AG09319 (cell line): ENCODE measurements at regions not wholly inside any gene's neighbourhood (a gene's known extent, or its start where the extent isn't known, plus 50 kb on each side); places are given as distances from the start of the nearest gene placed in this dataset.

Experiments used
- DNase-seq: peaks from one replicate; pipeline ENCODE4 v3.0.0-alpha.2; 2010; ENCODE audit warnings: low read depth; ENCODE audit errors: extremely low read depth
- CTCF ChIP-seq: IDR thresholded peaks from 2 replicates; pipeline ENCODE4 v1.5.1; 2011; ENCODE audit warnings: low read depth, mild to moderate bottlenecking, inconsistent platforms, low read length, moderate library complexity

DNA sequence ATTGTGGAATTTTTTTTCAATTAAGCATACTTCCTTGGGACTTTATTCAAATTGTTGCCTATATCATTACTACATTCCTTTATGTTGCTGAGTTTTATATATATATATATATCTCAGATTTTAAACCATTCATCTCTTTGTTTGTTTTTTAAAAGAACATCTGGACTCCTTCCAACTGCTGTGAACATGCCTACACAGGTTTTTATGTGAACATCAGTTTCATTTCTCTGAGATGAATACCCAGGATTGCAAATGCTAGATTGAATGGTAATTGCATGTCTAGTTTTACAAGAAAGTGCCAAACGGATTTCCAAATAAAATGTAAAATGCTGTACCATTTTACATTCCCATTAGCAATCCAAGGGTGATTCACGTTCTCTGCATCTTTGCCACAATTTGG is 1289.3 kb downstream of the HACE1 start:
- no peak for TF ChIP-seq CTCF
- no peak for DNase-seq

- TF ChIP-seq CTCF: no peak
- DNase-seq: no peak
Measured at GRCh38 chr6:103554911-103555310, 1304.8 kb downstream of the HACE1 start.

DNA sequence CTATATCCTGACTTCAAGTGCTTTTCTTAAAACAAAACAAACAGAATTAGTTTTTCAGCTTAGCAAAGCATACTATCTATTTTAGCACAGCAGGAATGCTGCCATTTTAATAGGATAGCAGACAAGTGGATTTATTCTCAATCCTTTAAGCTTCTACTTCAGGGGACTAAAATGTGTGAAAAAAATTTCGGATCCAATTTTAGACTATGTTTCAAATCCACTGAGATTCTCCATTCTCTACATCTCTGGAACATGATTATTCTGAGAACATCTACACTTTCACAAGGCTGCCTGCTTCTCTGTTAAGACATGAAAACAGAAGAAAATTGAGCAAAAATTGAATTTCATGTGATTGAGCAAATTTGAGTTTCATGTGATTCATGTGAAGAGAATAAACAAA is 1321.3 kb downstream of the HACE1 start:
- TF ChIP-seq CTCF: no peak
- DNase-seq: no peak

DNA sequence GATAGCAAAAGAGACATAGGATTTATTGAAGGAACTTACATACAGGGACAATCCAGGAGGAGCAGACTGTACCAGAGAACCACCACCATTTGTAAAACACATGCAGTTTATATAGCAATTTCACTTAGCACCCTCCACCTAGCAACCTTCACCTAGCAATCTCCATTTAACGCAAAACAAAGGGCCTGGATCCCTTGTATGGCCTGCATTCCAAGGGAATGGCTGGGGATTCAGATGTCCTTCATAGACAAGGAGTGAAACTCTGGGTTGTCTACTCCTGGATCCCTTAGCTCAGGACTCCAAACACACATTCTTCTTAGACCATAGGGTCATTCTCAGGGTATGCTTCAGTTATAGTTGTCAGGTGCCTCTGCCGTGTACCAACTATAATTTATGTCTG is 1324.9 kb downstream of the HACE1 start:
- DNase-seq: no peak
- TF ChIP-seq CTCF: no peak

- no peak for DNase-seq
- no peak for TF ChIP-seq CTCF
Measured at GRCh38 chr6:103534095-103534494, 1325.6 kb downstream of the HACE1 start.

DNA sequence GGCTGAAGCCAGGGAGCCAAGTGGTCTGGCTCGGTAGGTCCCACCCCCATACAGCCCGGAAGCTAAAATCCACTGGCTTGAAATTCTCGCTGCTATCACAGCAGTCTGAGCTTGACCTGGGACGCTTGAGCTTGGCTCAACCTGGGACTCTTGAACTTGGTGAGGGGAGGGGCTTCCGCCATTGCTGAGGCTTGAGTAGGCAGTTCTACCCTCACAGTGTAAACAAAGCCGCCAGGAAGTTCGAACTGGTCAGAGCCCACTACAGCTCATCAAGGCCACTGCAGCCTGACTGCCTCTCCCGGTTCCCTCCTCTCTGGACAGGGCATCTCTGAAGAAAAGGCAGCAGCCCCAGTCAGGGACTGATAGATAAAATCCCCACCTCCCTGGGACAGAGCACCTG is 1337.7 kb downstream of the HACE1 start:
- no peak for DNase-seq
- TF ChIP-seq CTCF: no peak

- TF ChIP-seq CTCF: no peak
- DNase-seq: no peak
Measured at GRCh38 chr6:103516336-103516735, 1343.4 kb downstream of the HACE1 start.

DNA sequence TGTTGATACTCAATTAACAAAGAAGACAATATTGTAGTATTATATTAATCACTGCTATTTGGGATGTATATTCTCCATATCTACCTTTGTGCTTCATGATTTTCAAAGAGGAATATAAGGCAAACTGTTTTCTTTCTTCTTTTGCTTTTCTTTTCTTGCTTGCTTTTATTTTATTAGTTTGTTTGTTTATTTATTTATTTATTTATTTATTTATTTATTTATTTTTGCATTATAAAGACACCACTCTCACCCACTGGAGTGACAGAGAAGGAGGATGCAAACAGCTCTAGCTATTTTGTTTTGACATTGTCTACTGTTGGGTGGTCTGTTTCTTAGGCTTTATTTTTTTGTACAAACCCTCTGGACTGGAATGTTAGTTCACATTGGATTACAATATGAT is 1352.7 kb downstream of the HACE1 start:
- no peak for TF ChIP-seq CTCF
- no peak for DNase-seq
